IPS-18a (cell line): ENCODE measurements at regions not wholly inside any gene's neighbourhood (a gene's known extent, or its start where the extent isn't known, plus 50 kb on each side); places are given as distances from the start of the nearest gene placed in this dataset.

ENCODE experiments used
- H3K27ac ChIP-seq: one replicate; pipeline ENCODE4 v1.5.1; 2013; ENCODE audit warnings: low read length
- H3K27me3 ChIP-seq: one replicate; pipeline ENCODE4 v1.6.1; 2013; ENCODE audit warnings: mild to moderate bottlenecking, low read length; ENCODE audit not compliant: control insufficient read depth, insufficient read depth
- H3K36me3 ChIP-seq: one replicate; pipeline ENCODE4 v1.6.1; 2013; ENCODE audit warnings: low read depth, low read length; ENCODE audit not compliant: control insufficient read depth
- H3K4me1 ChIP-seq: one replicate; pipeline ENCODE4 v1.6.1; 2013; ENCODE audit warnings: low read depth, low read length; ENCODE audit not compliant: control insufficient read depth
- H3K4me3 ChIP-seq: one replicate; pipeline ENCODE4 v1.5.1; 2013; ENCODE audit warnings: low read length
- H3K9ac ChIP-seq: one replicate; pipeline ENCODE4 v1.6.1; 2013; ENCODE audit warnings: mild to moderate bottlenecking, low read length, moderate library complexity
- H3K9me3 ChIP-seq: one replicate; pipeline ENCODE4 v1.6.1; 2013; ENCODE audit warnings: low read depth, low read length; ENCODE audit not compliant: control insufficient read depth

- Histone ChIP-seq H3K9me3 (no peaks in the 10 kb centered on the region), H3K4me1 (no peaks in the 10 kb centered on the region), H3K27me3 (no peaks in the 10 kb centered on the region), H3K27ac (no peak overlapping the region), H3K36me3 (no peaks in the 10 kb centered on the region), H3K4me3 (no peak overlapping the region), H3K9ac (no peak overlapping the region)
Observed at GRCh38 chr18:37676276-37676675, 110.7 kb upstream of the CELF4 start.

- H3K9me3 ChIP-seq, result no peaks in the 10 kb centered on the region
- H3K27ac ChIP-seq, result no peak overlapping the region
- no peak overlapping the region for H3K4me3 ChIP-seq
- H3K4me1 ChIP-seq, result no peaks in the 10 kb centered on the region
- H3K9ac ChIP-seq, result no peak overlapping the region
- H3K36me3 ChIP-seq, result no peaks in the 10 kb centered on the region
- H3K27me3 ChIP-seq, result no peaks in the 10 kb centered on the region
Observed at GRCh38 chr18:37675699-37676098, 110.1 kb upstream of the CELF4 start.

GRCh38 chr18:37674570-37674969, 109.0 kb upstream of the CELF4 start:
- no peak overlapping the region for H3K4me3 ChIP-seq
- H3K36me3 ChIP-seq, result no peaks in the 10 kb centered on the region
- H3K27me3 ChIP-seq, result no peaks in the 10 kb centered on the region
- no peak overlapping the region for H3K9ac ChIP-seq
- no peak overlapping the region for H3K27ac ChIP-seq
- H3K4me1 ChIP-seq, result peaks cover 2% of the 10 kb centered on the region
- no peaks in the 10 kb centered on the region for H3K9me3 ChIP-seq

- Histone ChIP-seq H3K27me3 (no peaks in the 10 kb centered on the region), H3K4me3 (no peak overlapping the region), H3K4me1 (peaks cover 11% of the 10 kb centered on the region), H3K36me3 (no peaks in the 10 kb centered on the region), H3K9me3 (no peaks in the 10 kb centered on the region), H3K27ac (no peak overlapping the region), H3K9ac (no peak overlapping the region)
Observed at GRCh38 chr18:37673671-37674070, 108.1 kb upstream of the CELF4 start.

GRCh38 chr18:37672932-37673595, 107.5 kb upstream of the CELF4 start:
- Histone ChIP-seq H3K4me1 (peaks cover 17% of the 10 kb centered on the region), H3K9ac (no peak overlapping the region), H3K9me3 (no peaks in the 10 kb centered on the region), H3K36me3 (no peaks in the 10 kb centered on the region), H3K27ac (no peak overlapping the region), H3K27me3 (no peaks in the 10 kb centered on the region), H3K4me3 (no peak overlapping the region)

GRCh38 chr18:37672001-37672400, 106.4 kb upstream of the CELF4 start:
- no peak overlapping the region for H3K9ac ChIP-seq
- H3K4me3 ChIP-seq, result no peak overlapping the region
- H3K9me3 ChIP-seq, result no peaks in the 10 kb centered on the region
- H3K27me3 ChIP-seq, result no peaks in the 10 kb centered on the region
- H3K4me1 ChIP-seq, result peaks cover 17% of the 10 kb centered on the region
- no peak overlapping the region for H3K27ac ChIP-seq
- H3K36me3 ChIP-seq, result no peaks in the 10 kb centered on the region

GRCh38 chr18:37671530-37671929, 105.9 kb upstream of the CELF4 start:
- Histone ChIP-seq H3K27ac (no peak overlapping the region), H3K4me1 (peaks cover 17% of the 10 kb centered on the region), H3K4me3 (no peak overlapping the region), H3K36me3 (no peaks in the 10 kb centered on the region), H3K9me3 (no peaks in the 10 kb centered on the region), H3K9ac (no peak overlapping the region), H3K27me3 (no peaks in the 10 kb centered on the region)

GRCh38 chr18:37671119-37671518, 105.5 kb upstream of the CELF4 start:
- no peak overlapping the region for H3K27ac ChIP-seq
- no peaks in the 10 kb centered on the region for H3K36me3 ChIP-seq
- peaks cover 17% of the 10 kb centered on the region for H3K4me1 ChIP-seq
- H3K9ac ChIP-seq, result no peak overlapping the region
- no peaks in the 10 kb centered on the region for H3K9me3 ChIP-seq
- H3K4me3 ChIP-seq, result no peak overlapping the region
- no peaks in the 10 kb centered on the region for H3K27me3 ChIP-seq

GRCh38 chr18:37669991-37670534, 104.5 kb upstream of the CELF4 start:
- no peaks in the 10 kb centered on the region for H3K36me3 ChIP-seq
- no peaks in the 10 kb centered on the region for H3K9me3 ChIP-seq
- H3K27ac ChIP-seq, result no peak overlapping the region
- H3K4me1 ChIP-seq, result peaks cover 17% of the 10 kb centered on the region
- no peak overlapping the region for H3K4me3 ChIP-seq
- H3K9ac ChIP-seq, result no peak overlapping the region
- H3K27me3 ChIP-seq, result no peaks in the 10 kb centered on the region

- Histone ChIP-seq H3K36me3 (no peaks in the 10 kb centered on the region), H3K27ac (no peak overlapping the region), H3K4me3 (no peak overlapping the region), H3K9me3 (no peaks in the 10 kb centered on the region), H3K27me3 (no peaks in the 10 kb centered on the region), H3K4me1 (peaks cover 17% of the 10 kb centered on the region), H3K9ac (no peak overlapping the region)
Observed at GRCh38 chr18:37668971-37669747, 103.6 kb upstream of the CELF4 start.

GRCh38 chr18:37667836-37668235, 102.2 kb upstream of the CELF4 start:
- Histone ChIP-seq H3K36me3 (no peaks in the 10 kb centered on the region), H3K9me3 (no peaks in the 10 kb centered on the region), H3K9ac (no peak overlapping the region), H3K27me3 (no peaks in the 10 kb centered on the region), H3K4me1 (peaks cover 17% of the 10 kb centered on the region), H3K4me3 (no peak overlapping the region), H3K27ac (no peak overlapping the region)

- no peaks in the 10 kb centered on the region for H3K9me3 ChIP-seq
- no peaks in the 10 kb centered on the region for H3K36me3 ChIP-seq
- H3K4me3 ChIP-seq, result no peak overlapping the region
- H3K9ac ChIP-seq, result no peak overlapping the region
- H3K27ac ChIP-seq, result no peak overlapping the region
- H3K27me3 ChIP-seq, result no peaks in the 10 kb centered on the region
- peaks cover 17% of the 10 kb centered on the region for H3K4me1 ChIP-seq
Observed at GRCh38 chr18:37666991-37667390, 101.4 kb upstream of the CELF4 start.
